GM18508 (cell line): ENCODE measurements at regions not wholly inside any gene's neighbourhood (a gene's known extent, or its start where the extent isn't known, plus 50 kb on each side); places are given as distances from the start of the nearest gene placed in this dataset.
A peak's percentile ranks its signal among the peaks of the same experiment; 100 is the strongest.
"Not testable (repeated sequence)": the region's sequence is repeated elsewhere in the genome, so short reads cannot be mapped to it uniquely, and the experiment has no call there.

Source experiments
- ATAC-seq: cut with Tn5 transposase; IDR thresholded peaks from one replicate; pipeline ENCODE4 v1.9.1; 2021; ENCODE audit warnings: moderate number of reproducible peaks; ENCODE audit not compliant: insufficient read depth, unreplicated experiment

- no peak for ATAC-seq
Measured at GRCh38 chrX:46235778-46236177, 309.4 kb downstream of the ZNF674 start.

- no peak for ATAC-seq
Measured at GRCh38 chrX:46234775-46235174, 310.4 kb downstream of the ZNF674 start.

GRCh38 chrX:46228389-46228788, 316.8 kb downstream of the ZNF674 start:
- ATAC-seq: no peak

GRCh38 chrX:46226422-46226821, 318.8 kb downstream of the ZNF674 start:
- ATAC-seq: no peak

- ATAC-seq: not testable (repeated sequence)
Measured at GRCh38 chrX:46223499-46223898, 321.7 kb downstream of the ZNF674 start.

GRCh38 chrX:46220822-46221221, 324.4 kb downstream of the ZNF674 start:
- no peak for ATAC-seq

GRCh38 chrX:46218373-46218772, 326.8 kb downstream of the ZNF674 start:
- no peak for ATAC-seq

GRCh38 chrX:46216406-46216805, 328.8 kb downstream of the ZNF674 start:
- no peak for ATAC-seq

- ATAC-seq: no peak
Measured at GRCh38 chrX:46211079-46211478, 334.1 kb downstream of the ZNF674 start.

GRCh38 chrX:46209768-46210167, 335.5 kb downstream of the ZNF674 start:
- ATAC-seq: no peak

GRCh38 chrX:46209037-46209436, 336.2 kb downstream of the ZNF674 start:
- ATAC-seq: no peak

- no peak for ATAC-seq
Measured at GRCh38 chrX:46208225-46208854, 336.9 kb downstream of the ZNF674 start.

- no peak for ATAC-seq
Measured at GRCh38 chrX:46204721-46205422, 340.3 kb downstream of the ZNF674 start.

GRCh38 chrX:46202733-46203514, 342.3 kb downstream of the ZNF674 start:
- ATAC-seq: no peak

- no peak for ATAC-seq
Measured at GRCh38 chrX:46200413-46200812, 344.8 kb downstream of the ZNF674 start.

GRCh38 chrX:46198858-46199257, 346.4 kb downstream of the ZNF674 start:
- ATAC-seq: no peak

GRCh38 chrX:46186811-46187106, 358.5 kb downstream of the ZNF674 start:
- not testable (repeated sequence) for ATAC-seq

- ATAC-seq: no peak
Measured at GRCh38 chrX:46185923-46186810, 359.1 kb downstream of the ZNF674 start.

GRCh38 chrX:46184749-46185148, 360.5 kb downstream of the ZNF674 start:
- no peak for ATAC-seq

GRCh38 chrX:46180258-46180687, 364.9 kb downstream of the ZNF674 start:
- ATAC-seq: peak; percentile 80
